ENCODE measurements at regions not wholly inside any gene's neighbourhood (a gene's known extent, or its start where the extent isn't known, plus 50 kb on each side); places are given as distances from the start of the nearest gene placed in this dataset.

GRCh38 chr12:41881891-41882805, 262.5 kb downstream of the GXYLT1 start:
- ATAC-seq = no peak

GRCh38 chr12:41869432-41869831, 275.2 kb downstream of the GXYLT1 start:
- ATAC-seq = no peak

- ATAC-seq = no peak
Measured at GRCh38 chr12:41866878-41867430, 277.7 kb downstream of the GXYLT1 start.

GRCh38 chr12:41856228-41856627, 288.4 kb downstream of the GXYLT1 start:
- ATAC-seq = no peak

GRCh38 chr12:41850046-41850445, 294.6 kb downstream of the GXYLT1 start:
- ATAC-seq = no peak

GRCh38 chr12:41846718-41847117, 298.0 kb downstream of the GXYLT1 start:
- ATAC-seq = no peak

- ATAC-seq = no peak
Measured at GRCh38 chr12:41836416-41836815, 308.3 kb downstream of the GXYLT1 start.

- ATAC-seq = no peak
Measured at GRCh38 chr12:41835556-41835955, 309.1 kb downstream of the GXYLT1 start.

GRCh38 chr12:41819948-41820347, 324.7 kb downstream of the GXYLT1 start:
- no peak for ATAC-seq

- ATAC-seq = no peak
Measured at GRCh38 chr12:41804026-41804425, 340.6 kb downstream of the GXYLT1 start.

GRCh38 chr12:41802803-41803202, 341.9 kb downstream of the GXYLT1 start:
- no peak for ATAC-seq

GRCh38 chr12:41801261-41801660, 343.4 kb downstream of the GXYLT1 start:
- no peak for ATAC-seq

GRCh38 chr12:41799671-41800070, 345.0 kb downstream of the GXYLT1 start:
- no peak for ATAC-seq

GRCh38 chr12:41795910-41796309, 348.8 kb downstream of the GXYLT1 start:
- ATAC-seq = no peak

GRCh38 chr12:41795051-41795600, 349.5 kb downstream of the GXYLT1 start:
- ATAC-seq = no peak

- no peak for ATAC-seq
Measured at GRCh38 chr12:41794336-41794735, 350.3 kb downstream of the GXYLT1 start.

GRCh38 chr12:41784957-41785356, 359.7 kb downstream of the GXYLT1 start:
- no peak for ATAC-seq

- ATAC-seq = no peak
Measured at GRCh38 chr12:41778934-41779333, 365.7 kb downstream of the GXYLT1 start.

- no peak for ATAC-seq
Measured at GRCh38 chr12:41777064-41777790, 367.4 kb downstream of the GXYLT1 start.

GRCh38 chr12:41772478-41772877, 372.2 kb downstream of the GXYLT1 start:
- ATAC-seq = no peak

GRCh38 chr12:41769810-41770209, 374.9 kb downstream of the GXYLT1 start:
- no peak for ATAC-seq

- no peak for ATAC-seq
Measured at GRCh38 chr12:41768456-41768855, 376.2 kb downstream of the GXYLT1 start.

- ATAC-seq = no peak
Measured at GRCh38 chr12:41762691-41763090, 382.0 kb downstream of the GXYLT1 start.

Measured in esophagus mucosa (tissue), 1 donor.